Activated B cell treated with CpG ODN at 0.5 μM for 24 hours (primary cell): ENCODE measurements at regions not wholly inside any gene's neighbourhood (a gene's known extent, or its start where the extent isn't known, plus 50 kb on each side); places are given as distances from the start of the nearest gene placed in this dataset.

Source experiments
- ATAC-seq: fragments of 200-7000 bp; cut with Tn5 transposase; one replicate; pipeline ENCODE4 v1.10.0; 2021; ENCODE audit warnings: low read depth, mild to moderate bottlenecking, moderate library complexity
- CTCF ChIA-PET: fragments of 350-600 bp; sonication (Branson Sonifier 250); formaldehyde crosslinking; loops from one replicate; lab custom pipeline; 2021; ENCODE audit warnings: antibody characterized with exemption; lab: Charles Lee
- POLR2A ChIA-PET: fragments of 350-600 bp; sonication (Branson Sonifier 250); formaldehyde crosslinking; loops from one replicate; lab custom pipeline; 2021; ENCODE audit warnings: antibody characterized with exemption; lab: Charles Lee
- DNase-seq: peaks from one replicate; pipeline ENCODE4 v3.0.0; 2022
- H3K27ac Mint-ChIP-seq: one replicate; pipeline ENCODE4 v1.8.0; 2020; ENCODE audit warnings: mixed read lengths
- H3K27me3 Mint-ChIP-seq: one replicate; pipeline ENCODE4 v1.8.0; 2021; ENCODE audit warnings: mixed read lengths
- H3K36me3 Mint-ChIP-seq: one replicate; pipeline ENCODE4 v1.8.0; 2021; ENCODE audit warnings: low read depth, mixed read lengths
- H3K4me1 Mint-ChIP-seq: one replicate; pipeline ENCODE4 v1.8.0; 2021; ENCODE audit warnings: mixed read lengths
- H3K4me3 Mint-ChIP-seq: one replicate; pipeline ENCODE4 v1.8.0; 2020; ENCODE audit warnings: mild to moderate bottlenecking, mixed read lengths
- H3K9me3 Mint-ChIP-seq: one replicate; pipeline ENCODE4 v1.8.0; 2020; ENCODE audit warnings: mixed read lengths
- intact Hi-C: fragments of 100-400 bp; cut with micrococcal nuclease; formaldehyde crosslinking; loops from one replicate; pipeline ENCODE4 v1.15.1; 2024
- TF ChIP-seq, protein P1 (sequence below): fragments of 200-600 bp; IDR thresholded peaks from one replicate; pipeline ENCODE4 v1.8.0; 2022; ENCODE audit warnings: antibody characterized with exemption, mild to moderate bottlenecking

- no peak for DNase-seq
- Mint-ChIP-seq H3K4me3 (no peak overlapping the region), H3K27me3 (no peaks in the 10 kb centered on the region), H3K36me3 (no peaks in the 10 kb centered on the region), H3K9me3 (no peaks in the 10 kb centered on the region), H3K4me1 (no peaks in the 10 kb centered on the region), H3K27ac (no peak overlapping the region)
- CTCF ChIA-PET: no interaction called here
- intact Hi-C loops: no loop called here
- no peak for ATAC-seq
- POLR2A ChIA-PET: no interaction called here
- TF ChIP-seq, protein P1, sequence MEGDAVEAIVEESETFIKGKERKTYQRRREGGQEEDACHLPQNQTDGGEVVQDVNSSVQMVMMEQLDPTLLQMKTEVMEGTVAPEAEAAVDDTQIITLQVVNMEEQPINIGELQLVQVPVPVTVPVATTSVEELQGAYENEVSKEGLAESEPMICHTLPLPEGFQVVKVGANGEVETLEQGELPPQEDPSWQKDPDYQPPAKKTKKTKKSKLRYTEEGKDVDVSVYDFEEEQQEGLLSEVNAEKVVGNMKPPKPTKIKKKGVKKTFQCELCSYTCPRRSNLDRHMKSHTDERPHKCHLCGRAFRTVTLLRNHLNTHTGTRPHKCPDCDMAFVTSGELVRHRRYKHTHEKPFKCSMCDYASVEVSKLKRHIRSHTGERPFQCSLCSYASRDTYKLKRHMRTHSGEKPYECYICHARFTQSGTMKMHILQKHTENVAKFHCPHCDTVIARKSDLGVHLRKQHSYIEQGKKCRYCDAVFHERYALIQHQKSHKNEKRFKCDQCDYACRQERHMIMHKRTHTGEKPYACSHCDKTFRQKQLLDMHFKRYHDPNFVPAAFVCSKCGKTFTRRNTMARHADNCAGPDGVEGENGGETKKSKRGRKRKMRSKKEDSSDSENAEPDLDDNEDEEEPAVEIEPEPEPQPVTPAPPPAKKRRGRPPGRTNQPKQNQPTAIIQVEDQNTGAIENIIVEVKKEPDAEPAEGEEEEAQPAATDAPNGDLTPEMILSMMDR: no peak
Measured at GRCh38 chr6:95243053-95243452, 334.3 kb upstream of the MANEA start.

GRCh38 chr6:95244751-95245150 is 332.6 kb upstream of the MANEA start:
- H3K27ac Mint-ChIP-seq: no peak overlapping the region
- no peak for ATAC-seq
- intact Hi-C loops: no loop called here
- CTCF ChIA-PET: no interaction called here
- no peaks in the 10 kb centered on the region for H3K9me3 Mint-ChIP-seq
- no peaks in the 10 kb centered on the region for H3K36me3 Mint-ChIP-seq
- H3K4me3 Mint-ChIP-seq: no peak overlapping the region
- no peaks in the 10 kb centered on the region for H3K4me1 Mint-ChIP-seq
- no peaks in the 10 kb centered on the region for H3K27me3 Mint-ChIP-seq
- TF ChIP-seq, protein P1: no peak
- POLR2A ChIA-PET: no interaction called here
- no peak for DNase-seq

GRCh38 chr6:95248499-95248898 is 328.8 kb upstream of the MANEA start:
- intact Hi-C loops: no loop called here

DNA sequence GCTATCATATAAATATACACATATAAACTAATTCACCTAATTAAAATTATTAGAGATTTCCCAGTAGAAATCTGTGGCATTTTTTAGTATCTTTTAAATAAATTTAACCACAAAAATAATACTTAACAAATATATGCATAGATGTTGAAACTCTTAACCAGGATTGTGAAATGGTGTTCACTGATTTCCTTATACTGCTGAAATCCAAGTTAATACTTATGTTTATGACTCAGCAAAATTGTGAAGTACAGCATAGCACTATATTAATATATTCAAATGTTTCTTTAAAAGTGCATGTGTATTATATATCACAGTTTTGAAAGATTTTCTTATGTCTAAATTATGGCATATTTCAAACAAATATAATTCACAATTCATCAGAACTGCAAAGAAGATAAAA is 328.2 kb upstream of the MANEA start:
- CTCF ChIA-PET: no interaction called here
- POLR2A ChIA-PET: no interaction called here
- H3K4me3 Mint-ChIP-seq: no peak overlapping the region
- H3K4me1 Mint-ChIP-seq: no peaks in the 10 kb centered on the region
- H3K27me3 Mint-ChIP-seq: no peaks in the 10 kb centered on the region
- intact Hi-C loops: no loop called here
- no peak overlapping the region for H3K27ac Mint-ChIP-seq
- no peaks in the 10 kb centered on the region for H3K36me3 Mint-ChIP-seq
- DNase-seq (no peak), ATAC-seq (no peak)
- no peaks in the 10 kb centered on the region for H3K9me3 Mint-ChIP-seq
- TF ChIP-seq, protein P1: no peak

More at GRCh38 chr6:95248499-95248898, 328.8 kb upstream of the MANEA start:
- ATAC-seq (no peak), DNase-seq (no peak)
- H3K36me3 Mint-ChIP-seq: no peaks in the 10 kb centered on the region
- H3K4me3 Mint-ChIP-seq: no peak overlapping the region
- no peak overlapping the region for H3K27ac Mint-ChIP-seq
- no peaks in the 10 kb centered on the region for H3K27me3 Mint-ChIP-seq
- no peaks in the 10 kb centered on the region for H3K9me3 Mint-ChIP-seq
- TF ChIP-seq, protein P1: no peak
- no peaks in the 10 kb centered on the region for H3K4me1 Mint-ChIP-seq
- ChIA-PET POLR2A (no interaction called here), CTCF (no interaction called here)

DNA sequence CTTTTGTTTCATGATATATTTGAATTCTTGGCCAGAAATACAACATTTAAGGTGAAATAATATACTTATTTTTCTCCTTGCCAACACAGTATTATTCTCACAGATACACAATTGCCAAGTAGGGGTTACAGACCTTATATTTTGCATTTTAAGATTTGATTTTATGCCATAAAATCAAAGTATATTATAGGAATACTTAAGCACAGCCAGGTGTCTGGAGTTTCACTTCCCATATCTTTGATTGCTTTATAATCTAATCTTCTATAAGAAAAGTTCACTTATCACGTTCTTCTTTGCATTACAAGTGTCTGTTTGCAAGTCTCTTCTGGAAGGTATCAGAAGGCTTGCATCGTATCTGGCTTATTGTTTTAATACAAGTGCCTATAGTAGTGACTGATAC is 327.7 kb upstream of the MANEA start:
- H3K4me1 Mint-ChIP-seq: no peaks in the 10 kb centered on the region
- H3K36me3 Mint-ChIP-seq: no peaks in the 10 kb centered on the region
- TF ChIP-seq, protein P1: no peak
- no peak overlapping the region for H3K27ac Mint-ChIP-seq
- ATAC-seq (no peak), DNase-seq (no peak)
- ChIA-PET CTCF (no interaction called here), POLR2A (no interaction called here)
- H3K4me3 Mint-ChIP-seq: no peak overlapping the region
- intact Hi-C loops: no loop called here
- H3K27me3 Mint-ChIP-seq: no peaks in the 10 kb centered on the region
- no peaks in the 10 kb centered on the region for H3K9me3 Mint-ChIP-seq
